Spleen (tissue), 7 donors: ENCODE measurements at regions not wholly inside any gene's neighbourhood (a gene's known extent, or its start where the extent isn't known, plus 50 kb on each side); places are given as distances from the start of the nearest gene placed in this dataset.

Experiments used
- CTCF ChIP-seq, 11 experiments: fragments of 200-600 bp in 7 of 11; fragments of 450-650 bp in 4 of 11; sonication (generic) in 4 of 11; IDR thresholded peaks in 8 of 11; conservative IDR thresholded peaks in 3 of 11; 1 replicate in 7 of 11; 2 replicates in 4 of 11; pipeline versions ENCODE4 v1.4.0 to v1.8.0; 2016 to 2021; ENCODE audit warnings: antibody characterized with exemption in 11 of 11, inconsistent platforms in 4 of 11, mild to moderate bottlenecking in 1 of 11
- POLR2AphosphoS5 ChIP-seq, 3 donors: sonication (generic); formaldehyde crosslinking; IDR thresholded peaks; one replicate each; pipeline ENCODE4 v1.5.1; 2017; ENCODE audit warnings: antibody characterized with exemption in 3 of 3
- donor health status: DM: no; HTN: no; CAD: no; lungs with moderate emphysema.
- donor health status: DM: no; HTN: no; CAD: no.
- donor health status: DM: no; HTN: no; CAD: no.

- TF ChIP-seq CTCF (IDR thresholded peaks at IDR 0.05 in 8 of 11, conservative IDR thresholded peaks at IDR 0.05 in 3 of 11) (no peak), POLR2AphosphoS5 (IDR thresholded peaks at IDR 0.05) (no peak)
Observed at GRCh38 chr2:64731263-64731643, 77.5 kb upstream of the SERTAD2 start.
